SKM-1 treated with dmso at 0.1 percent for 144 hours (cell line): ENCODE measurements at regions not wholly inside any gene's neighbourhood (a gene's known extent, or its start where the extent isn't known, plus 50 kb on each side); places are given as distances from the start of the nearest gene placed in this dataset.
"Not testable (repeated sequence)": the region's sequence is repeated elsewhere in the genome, so short reads cannot be mapped to it uniquely, and the experiment has no call there.

Source experiments
- DNase-seq: peaks from one replicate; lab custom pipeline; 2025; ENCODE audit not compliant: unreplicated experiment; lab: John Stamatoyannopoulos, UW

GRCh38 chr14:46147452-46147851, 504.1 kb downstream of the RPL10L start:
- DNase-seq, result no peak

GRCh38 chr14:46147024-46147423, 504.6 kb downstream of the RPL10L start:
- no peak for DNase-seq

- no peak for DNase-seq
Measured at GRCh38 chr14:46140445-46140844, 511.1 kb downstream of the RPL10L start.

- DNase-seq, result no peak
Measured at GRCh38 chr14:46139649-46140048, 511.9 kb downstream of the RPL10L start.

- no peak for DNase-seq
Measured at GRCh38 chr14:46137786-46138185, 513.8 kb downstream of the RPL10L start.

- no peak for DNase-seq
Measured at GRCh38 chr14:46136456-46136855, 515.1 kb downstream of the RPL10L start.

- no peak for DNase-seq
Measured at GRCh38 chr14:46108228-46108627, 543.4 kb downstream of the RPL10L start.

GRCh38 chr14:46100901-46101300, 550.7 kb downstream of the RPL10L start:
- not testable (repeated sequence) for DNase-seq

- no peak for DNase-seq
Measured at GRCh38 chr14:46091819-46092218, 559.8 kb downstream of the RPL10L start.

GRCh38 chr14:46087604-46088003, 564.0 kb downstream of the RPL10L start:
- DNase-seq, result no peak

GRCh38 chr14:46074061-46074460, 577.5 kb downstream of the RPL10L start:
- no peak for DNase-seq

GRCh38 chr14:46063872-46064271, 587.7 kb downstream of the RPL10L start:
- DNase-seq, result no peak

GRCh38 chr14:46058964-46059563, 592.5 kb downstream of the RPL10L start:
- DNase-seq, result no peak

- DNase-seq, result no peak
Measured at GRCh38 chr14:46057799-46058198, 593.8 kb downstream of the RPL10L start.

GRCh38 chr14:46054526-46054925, 597.1 kb downstream of the RPL10L start:
- no peak for DNase-seq

GRCh38 chr14:46053221-46053620, 598.4 kb downstream of the RPL10L start:
- no peak for DNase-seq

GRCh38 chr14:46051796-46052195, 599.8 kb downstream of the RPL10L start:
- no peak for DNase-seq

GRCh38 chr14:46048127-46048526, 603.5 kb downstream of the RPL10L start:
- no peak for DNase-seq

GRCh38 chr14:46036099-46036498, 615.5 kb downstream of the RPL10L start:
- DNase-seq, result no peak

GRCh38 chr14:46034305-46034704, 617.3 kb downstream of the RPL10L start:
- DNase-seq, result no peak

- no peak for DNase-seq
Measured at GRCh38 chr14:46018846-46019420, 632.6 kb downstream of the RPL10L start.

GRCh38 chr14:46008348-46008747, 643.2 kb downstream of the RPL10L start:
- DNase-seq, result no peak

GRCh38 chr14:45998554-45998953, 653.0 kb downstream of the RPL10L start:
- no peak for DNase-seq
